Left lung (tissue), 4 donors: ENCODE measurements at regions not wholly inside any gene's neighbourhood (a gene's known extent, or its start where the extent isn't known, plus 50 kb on each side); places are given as distances from the start of the nearest gene placed in this dataset.

Source experiments
- ATAC-seq: fragments of 200-7000 bp; cut with Tn5 transposase; one replicate; pipeline ENCODE4 v1.9.1; 2020; ENCODE audit warnings: moderate library complexity
- DNase-seq, 4 donors: peaks; one replicate each; pipeline ENCODE4 v3.0.0-alpha.2; 2013 to 2020
- H3K27ac ChIP-seq, 2 donors: fragments of 200-600 bp; sonication (generic) in 1 of 2; one replicate each; pipeline versions ENCODE4 v1.5.0 to v1.8.0; 2020 to 2021
- H3K27me3 ChIP-seq, 2 donors: fragments of 200-600 bp; sonication (generic) in 1 of 2; one replicate each; pipeline versions ENCODE4 v1.5.0 to v1.8.0; 2020 to 2021
- H3K36me3 ChIP-seq, 2 donors: fragments of 200-600 bp; sonication (generic) in 1 of 2; one replicate each; pipeline versions ENCODE4 v1.5.0 to v1.8.0; 2020 to 2021
- H3K4me1 ChIP-seq, 2 donors: fragments of 200-600 bp; one replicate each; pipeline ENCODE4 v1.8.0; 2021
- H3K4me3 ChIP-seq, 2 donors: fragments of 200-600 bp; sonication (generic) in 1 of 2; one replicate each; pipeline versions ENCODE4 v1.5.0 to v1.8.0; 2020 to 2021; ENCODE audit warnings: mild to moderate bottlenecking in 1 of 2
- H3K9me3 ChIP-seq, 2 donors: fragments of 200-600 bp; sonication (generic) in 1 of 2; one replicate each; pipeline versions ENCODE4 v1.5.0 to v1.8.0; 2020 to 2021
- intact Hi-C, 2 donors: fragments of 100-400 bp; cut with DNase I; formaldehyde crosslinking; loops; one replicate each; pipeline versions ENCODE4 v1.11.2 to v1.14.2; 2022
- TF ChIP-seq, protein P1 (sequence below), 2 donors: fragments of 200-600 bp; sonication (generic) in 1 of 2; IDR thresholded peaks; one replicate each; pipeline versions ENCODE4 v1.5.0 to v1.8.0; 2021; ENCODE audit warnings: antibody characterized with exemption in 2 of 2
- donor health status: DM: no; HTN: yes; CAD: no.
- donor health status: DM: no; HTN: no; CAD: no.

DNA sequence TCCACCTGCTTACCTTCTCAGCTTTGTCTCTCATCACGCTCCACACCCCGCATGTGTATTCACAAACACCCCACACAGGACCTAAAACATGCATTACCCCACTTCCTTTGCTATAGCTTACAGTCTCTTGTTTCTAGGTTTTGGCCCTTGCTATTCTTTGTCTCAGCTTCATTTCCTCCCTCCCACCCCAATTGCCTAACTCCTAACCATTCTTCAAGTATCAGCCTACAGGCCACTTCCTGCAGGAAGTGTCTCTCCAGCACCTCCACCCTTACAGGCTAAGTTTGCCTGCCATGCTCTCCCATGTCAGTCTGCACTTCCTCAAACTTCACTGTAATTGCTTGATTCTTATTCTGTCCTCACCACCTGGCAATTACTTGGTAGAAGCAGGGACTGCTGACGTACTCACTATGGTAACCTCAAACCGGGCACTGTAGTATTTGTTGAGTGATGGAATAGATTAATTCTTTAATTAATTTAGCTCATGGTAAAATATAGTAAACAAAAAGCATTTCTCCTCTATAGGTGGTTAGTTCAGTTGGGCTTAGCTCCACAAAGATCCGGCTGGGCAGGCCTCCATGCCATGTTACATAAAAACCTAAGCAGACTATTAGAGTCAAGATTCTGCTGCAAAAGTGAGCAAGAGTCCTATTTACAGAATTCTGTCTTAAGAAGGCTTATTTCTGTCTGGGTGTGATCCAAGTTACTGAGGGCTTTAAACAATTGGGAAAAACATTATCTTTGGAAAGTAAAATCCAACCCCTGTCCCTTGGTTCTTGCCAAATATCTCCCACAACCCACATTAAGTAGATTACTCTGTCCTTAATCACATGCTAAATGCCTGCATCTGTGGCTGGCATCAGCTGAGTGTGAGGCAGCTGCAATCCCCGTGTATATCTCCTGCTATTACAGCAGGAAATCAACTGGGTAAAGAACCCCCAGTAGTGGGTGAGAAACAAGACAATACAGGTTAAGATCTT is 124.7 kb upstream of the CPEB2 start:
- ATAC-seq (peak; percentile 70), DNase-seq (peak in 1 of 4 donors; percentile 13)
- H3K36me3 ChIP-seq = no peaks in the 10 kb centered on the region
- H3K9me3 ChIP-seq = no peaks in the 10 kb centered on the region
- intact Hi-C loops = no loop called here
- H3K27ac ChIP-seq = peak overlapping the region; percentile 13 to 57
- H3K4me1 ChIP-seq = peaks cover 6 to 13% of the 10 kb centered on the region in 2 donors
- TF ChIP-seq, protein P1, sequence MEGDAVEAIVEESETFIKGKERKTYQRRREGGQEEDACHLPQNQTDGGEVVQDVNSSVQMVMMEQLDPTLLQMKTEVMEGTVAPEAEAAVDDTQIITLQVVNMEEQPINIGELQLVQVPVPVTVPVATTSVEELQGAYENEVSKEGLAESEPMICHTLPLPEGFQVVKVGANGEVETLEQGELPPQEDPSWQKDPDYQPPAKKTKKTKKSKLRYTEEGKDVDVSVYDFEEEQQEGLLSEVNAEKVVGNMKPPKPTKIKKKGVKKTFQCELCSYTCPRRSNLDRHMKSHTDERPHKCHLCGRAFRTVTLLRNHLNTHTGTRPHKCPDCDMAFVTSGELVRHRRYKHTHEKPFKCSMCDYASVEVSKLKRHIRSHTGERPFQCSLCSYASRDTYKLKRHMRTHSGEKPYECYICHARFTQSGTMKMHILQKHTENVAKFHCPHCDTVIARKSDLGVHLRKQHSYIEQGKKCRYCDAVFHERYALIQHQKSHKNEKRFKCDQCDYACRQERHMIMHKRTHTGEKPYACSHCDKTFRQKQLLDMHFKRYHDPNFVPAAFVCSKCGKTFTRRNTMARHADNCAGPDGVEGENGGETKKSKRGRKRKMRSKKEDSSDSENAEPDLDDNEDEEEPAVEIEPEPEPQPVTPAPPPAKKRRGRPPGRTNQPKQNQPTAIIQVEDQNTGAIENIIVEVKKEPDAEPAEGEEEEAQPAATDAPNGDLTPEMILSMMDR (IDR thresholded peaks at IDR 0.05) = no peak
- no peaks in the 10 kb centered on the region for H3K27me3 ChIP-seq
- H3K4me3 ChIP-seq = no peak overlapping the region

DNA sequence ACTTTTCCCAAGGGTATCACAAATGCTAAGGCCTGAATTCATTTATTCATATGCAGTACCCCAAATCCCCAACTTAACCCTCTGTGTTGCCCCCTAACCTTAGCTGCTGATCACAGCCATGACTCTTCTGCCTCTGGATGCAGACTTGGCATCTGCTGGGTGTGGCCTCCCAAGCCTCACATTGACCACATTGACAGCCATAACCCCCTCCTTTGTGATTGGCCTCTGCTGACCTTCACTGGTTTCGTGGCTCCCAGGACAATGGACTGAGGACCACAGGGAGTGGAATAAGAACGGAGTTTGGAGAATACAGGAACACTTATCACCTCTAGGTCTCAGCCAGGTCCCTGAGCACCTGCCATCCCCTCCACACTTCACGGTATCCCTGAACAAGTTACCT is 123.6 kb upstream of the CPEB2 start:
- Histone ChIP-seq H3K27me3 (no peaks in the 10 kb centered on the region), H3K9me3 (no peaks in the 10 kb centered on the region), H3K36me3 (no peaks in the 10 kb centered on the region), H3K27ac (no peak overlapping the region), H3K4me1 (peaks cover 6 to 13% of the 10 kb centered on the region in 2 donors), H3K4me3 (no peak overlapping the region)
- no peak for DNase-seq
- TF ChIP-seq, protein P1 (IDR thresholded peaks at IDR 0.05) = no peak
- intact Hi-C loops = no loop called here
- ATAC-seq = no peak

DNA sequence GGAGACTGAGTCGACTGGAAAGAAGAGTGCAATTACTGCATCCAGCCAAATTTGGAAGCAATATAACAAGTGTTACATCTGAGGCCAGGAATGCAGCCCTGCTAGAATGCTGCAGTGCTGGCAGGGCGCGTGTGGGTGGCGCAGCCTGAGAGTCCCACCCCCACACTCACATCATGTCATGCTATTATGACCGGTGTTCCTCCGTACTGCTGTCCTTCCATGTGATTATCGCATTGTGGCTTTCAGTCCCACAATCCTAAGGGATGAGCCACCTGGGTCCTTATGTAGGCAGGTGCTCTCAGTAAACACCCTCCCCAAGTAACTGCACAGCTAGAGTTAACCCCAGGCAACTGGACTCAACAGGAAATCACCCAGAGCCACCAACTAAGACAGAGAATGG is 122.6 kb upstream of the CPEB2 start:
- ATAC-seq = peak; percentile 92
- no peak overlapping the region for H3K4me3 ChIP-seq
- TF ChIP-seq, protein P1 (IDR thresholded peaks at IDR 0.05) = no peak
- intact Hi-C loops = no loop called here
- H3K27ac ChIP-seq = no peak overlapping the region
- peaks cover 6 to 13% of the 10 kb centered on the region in 2 donors for H3K4me1 ChIP-seq
- peak in 1 of 4 donors; percentile 70 for DNase-seq
- no peaks in the 10 kb centered on the region for H3K36me3 ChIP-seq
- no peaks in the 10 kb centered on the region for H3K27me3 ChIP-seq
- H3K9me3 ChIP-seq = no peaks in the 10 kb centered on the region

DNA sequence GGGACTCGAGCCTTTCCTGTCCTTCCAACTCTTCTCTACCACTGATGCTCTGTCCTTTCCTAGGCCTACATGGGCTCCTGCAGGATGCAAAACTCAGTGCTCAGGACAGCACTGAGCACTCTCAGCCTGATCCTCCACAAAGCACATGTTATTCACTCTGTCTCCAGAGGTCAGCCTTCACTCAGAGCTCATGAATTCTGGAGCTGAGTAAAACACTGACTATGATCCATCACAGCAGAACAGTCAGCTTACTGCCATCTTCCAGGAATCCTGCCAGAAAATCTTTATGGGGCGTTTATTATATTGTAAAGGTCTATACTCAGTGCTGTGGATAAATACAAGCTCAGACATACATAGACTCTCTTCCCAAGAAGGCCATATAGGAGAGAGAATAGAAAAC is 121.5 kb upstream of the CPEB2 start:
- intact Hi-C loops = no loop called here
- H3K4me1 ChIP-seq = peaks cover 6 to 13% of the 10 kb centered on the region in 2 donors
- H3K27me3 ChIP-seq = no peaks in the 10 kb centered on the region
- ATAC-seq = no peak
- DNase-seq = no peak
- no peak overlapping the region for H3K4me3 ChIP-seq
- no peaks in the 10 kb centered on the region for H3K36me3 ChIP-seq
- TF ChIP-seq, protein P1 (IDR thresholded peaks at IDR 0.05) = no peak
- no peaks in the 10 kb centered on the region for H3K9me3 ChIP-seq
- no peak overlapping the region for H3K27ac ChIP-seq

DNA sequence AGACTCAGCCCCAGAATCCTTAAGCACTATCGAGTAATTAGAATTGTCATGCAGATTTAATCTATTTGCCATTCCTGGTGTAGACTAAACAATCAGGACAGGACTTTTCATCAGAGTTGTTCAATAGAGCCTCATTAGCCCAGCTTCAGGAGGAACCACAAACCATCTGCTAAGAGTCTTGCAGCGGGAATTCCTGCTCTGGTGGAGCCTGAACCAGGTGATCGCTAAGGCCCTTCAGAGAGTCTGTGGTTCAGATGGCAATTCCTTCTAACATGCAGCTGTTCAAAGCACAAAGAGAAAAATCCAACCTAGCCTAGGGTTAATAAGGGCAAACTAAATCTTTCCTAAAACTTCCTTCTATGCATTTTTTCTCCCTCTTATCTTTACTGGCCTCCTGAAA is 119.1 kb upstream of the CPEB2 start:
- intact Hi-C loops = no loop called here
- Histone ChIP-seq H3K4me1 (no peaks in the 10 kb centered on the region), H3K9me3 (no peaks in the 10 kb centered on the region), H3K27me3 (no peaks in the 10 kb centered on the region), H3K36me3 (no peaks in the 10 kb centered on the region), H3K27ac (no peak overlapping the region), H3K4me3 (no peak overlapping the region)
- no peak for ATAC-seq
- DNase-seq = no peak
- TF ChIP-seq, protein P1 (IDR thresholded peaks at IDR 0.05) = no peak
